IMR-90 (cell line): ENCODE measurements at regions not wholly inside any gene's neighbourhood (a gene's known extent, or its start where the extent isn't known, plus 50 kb on each side); places are given as distances from the start of the nearest gene placed in this dataset.

ENCODE experiments used
- ATAC-seq: fragments of 200-7000 bp; cut with Tn5 transposase; 2 replicates; pipeline ENCODE4 v1.9.1; 2020; ENCODE audit warnings: low read depth, mild to moderate bottlenecking, moderate library complexity
- BruUV-seq: library from RNA; stranded (reverse); fragments of 400-500 nt; replicated peaks from 2 replicates; lab custom pipeline; 2021; lab: Mats Ljungman, UMichigan
- CTCF ChIA-PET: fragments of 300-600 bp; formaldehyde crosslinking; extraction: SDS; loops from one replicate; lab custom pipeline; 2021; ENCODE audit warnings: antibody characterized with exemption; lab: Yijun Ruan, JAX
- POLR2A ChIA-PET: fragments of 300-600 bp; sonication (Branson Sonifier 250); formaldehyde crosslinking; loops from one replicate; lab custom pipeline; 2022; ENCODE audit warnings: antibody characterized with exemption; ENCODE audit not compliant: unreplicated experiment; lab: Charles Lee
- DNase-seq: peaks from one replicate; pipeline ENCODE4 v3.0.0; 2013
- H2AFZ ChIP-seq: replicated peaks from 2 replicates; pipeline ENCODE3; 2013; ENCODE audit warnings: low read length, mild to moderate bottlenecking; ENCODE audit not compliant: poor library complexity
- H2AK5ac ChIP-seq: 2 replicates; pipeline ENCODE4 v1.6.1; 2013; ENCODE audit warnings: low read depth, low read length, inconsistent platforms
- H2AK9ac ChIP-seq: replicated peaks from 2 replicates; pipeline ENCODE3; 2013; ENCODE audit warnings: mild to moderate bottlenecking, low read depth, low read length, moderate library complexity; ENCODE audit not compliant: poor library complexity
- H2BK120ac ChIP-seq: 2 replicates; pipeline ENCODE4 v1.6.1; 2013; ENCODE audit warnings: low read depth, low read length, inconsistent platforms
- H2BK15ac ChIP-seq: 3 replicates; pipeline ENCODE4 v1.6.1; 2013; ENCODE audit warnings: low read depth, low read length, inconsistent platforms
- H2BK20ac ChIP-seq: 2 replicates; pipeline ENCODE4 v1.6.1; 2013; ENCODE audit warnings: low read depth, mild to moderate bottlenecking, inconsistent platforms, low read length, moderate library complexity
- H2BK5ac ChIP-seq: 2 replicates; pipeline ENCODE4 v1.6.1; 2013; ENCODE audit warnings: mild to moderate bottlenecking, low read depth, low read length, inconsistent platforms; ENCODE audit not compliant: poor library complexity, severe bottlenecking
- H3K14ac ChIP-seq: replicated peaks from 2 replicates; pipeline ENCODE4 v1.6.1; 2013; ENCODE audit warnings: low read depth, low read length, inconsistent platforms
- H3K18ac ChIP-seq: 2 replicates; pipeline ENCODE4 v1.6.1; 2013; ENCODE audit warnings: low read depth, low read length, control low read depth
- H3K23ac ChIP-seq: 2 replicates; pipeline ENCODE4 v1.6.1; 2013; ENCODE audit warnings: low read depth, low read length, inconsistent platforms
- H3K27ac ChIP-seq: 2 replicates; pipeline ENCODE4 v1.5.1; 2013; ENCODE audit warnings: mild to moderate bottlenecking, control low read depth, low read length; ENCODE audit not compliant: insufficient read depth
- H3K27me3 ChIP-seq: 2 replicates; pipeline ENCODE4 v1.6.1; 2013; ENCODE audit warnings: low read length; ENCODE audit not compliant: control insufficient read depth, insufficient read depth
- H3K36me3 ChIP-seq: 2 replicates; pipeline ENCODE4 v1.6.1; 2013; ENCODE audit warnings: low read length, mixed read lengths; ENCODE audit not compliant: control insufficient read depth, insufficient read depth
- H3K4ac ChIP-seq: 2 replicates; pipeline ENCODE4 v1.6.1; 2013; ENCODE audit warnings: low read depth, low read length, inconsistent platforms
- H3K4me1 ChIP-seq: 2 replicates; pipeline ENCODE4 v1.6.1; 2013; ENCODE audit warnings: low read length, mixed read lengths; ENCODE audit not compliant: control insufficient read depth, insufficient read depth
- H3K4me2 ChIP-seq: 2 replicates; pipeline ENCODE4 v1.6.1; 2013; ENCODE audit warnings: low read depth, mild to moderate bottlenecking, control low read depth, low read length, moderate library complexity
- H3K4me3 ChIP-seq: 2 replicates; pipeline ENCODE4 v1.5.1; 2013; ENCODE audit warnings: low read depth, mild to moderate bottlenecking, control low read depth, low read length, moderate library complexity; ENCODE audit not compliant: insufficient read depth
- H3K56ac ChIP-seq: 2 replicates; pipeline ENCODE4 v1.6.1; 2013; ENCODE audit warnings: low read length, inconsistent platforms; ENCODE audit not compliant: insufficient read depth; ENCODE audit errors: extremely low read depth
- H3K79me1 ChIP-seq, 2 experiments: 2 replicates each; pipeline ENCODE4 v1.6.1; 2013; ENCODE audit warnings: low read length in 2 of 2, inconsistent platforms in 1 of 2, low read depth in 1 of 2
- H3K9ac ChIP-seq: 2 replicates; pipeline ENCODE4 v1.6.1; 2013; ENCODE audit warnings: low read depth, low read length, control low read depth
- H3K9me1 ChIP-seq: 2 replicates; pipeline ENCODE4 v1.6.1; 2013; ENCODE audit warnings: low read length, inconsistent platforms; ENCODE audit not compliant: insufficient read depth
- H3K9me3 ChIP-seq: 2 replicates; pipeline ENCODE4 v1.6.1; 2013; ENCODE audit warnings: low read length; ENCODE audit not compliant: control insufficient read depth, insufficient read depth
- H4K20me1 ChIP-seq: 2 replicates; pipeline ENCODE4 v1.6.1; 2013; ENCODE audit warnings: low read length, inconsistent platforms; ENCODE audit not compliant: insufficient read depth
- H4K5ac ChIP-seq: 2 replicates; pipeline ENCODE4 v1.6.1; 2013; ENCODE audit warnings: mild to moderate bottlenecking, low read depth, low read length, control low read depth
- H4K8ac ChIP-seq, 2 experiments: 2 replicates each; pipeline ENCODE4 v1.6.1; 2013; ENCODE audit warnings: low read depth in 2 of 2, low read length in 2 of 2, control low read depth in 1 of 2, inconsistent platforms in 1 of 2
- H4K91ac ChIP-seq: 2 replicates; pipeline ENCODE4 v1.6.1; 2013; ENCODE audit warnings: low read depth, low read length, inconsistent platforms; ENCODE audit not compliant: insufficient read depth
- BHLHE40 ChIP-seq: fragments of 150-350 bp; IDR thresholded peaks from 2 replicates; pipeline ENCODE4 v1.6.1; 2016; ENCODE audit warnings: mild to moderate bottlenecking, low read depth, low read length
- CEBPB ChIP-seq: IDR thresholded peaks from 2 replicates; pipeline ENCODE4 v1.6.1; 2012; ENCODE audit warnings: low read depth, low read length, improper control_type of control experiment
- CHD1 ChIP-seq: IDR thresholded peaks from 2 replicates; pipeline ENCODE4 v1.6.1; 2012; ENCODE audit warnings: low read depth, low read length, improper control_type of control experiment
- MAZ ChIP-seq: IDR thresholded peaks from 2 replicates; pipeline ENCODE4 v1.6.1; 2012; ENCODE audit warnings: low read depth, mild to moderate bottlenecking, low read length, improper control_type of control experiment, moderate library complexity, borderline replicate concordance
- NFE2L2 ChIP-seq: fragments of 150-350 bp; IDR thresholded peaks from 2 replicates; pipeline ENCODE4 v1.6.1; 2016; ENCODE audit warnings: low read depth, mild to moderate bottlenecking, low read length
- RAD21 ChIP-seq: IDR thresholded peaks from 2 replicates; pipeline ENCODE4 v1.6.1; 2012; ENCODE audit warnings: low read length, improper control_type of control experiment
- SMC3 ChIP-seq: fragments of 150-350 bp; IDR thresholded peaks from 2 replicates; pipeline ENCODE4 v1.6.1; 2016; ENCODE audit warnings: low read depth, mild to moderate bottlenecking, antibody characterized with exemption, low read length, moderate library complexity
- WGBS, 2 experiments: methylation state at CpG; one replicate each; pipeline versions ENCODE4 v1.1.5 to v1.1.7; 2013; ENCODE audit warnings: missing lambda C conversion rate in 2 of 2; ENCODE audit not compliant: insufficient read length in 1 of 2; ENCODE audit errors: extremely low coverage in 2 of 2; 5-methylcytosine and 5-hydroxymethylcytosine counted together
- dilution Hi-C: fragments of 300-500 bp; cut with HindIII; formaldehyde crosslinking; loops from one replicate; pipeline ENCODE4 v1.14.3; 2018; ENCODE audit warnings: low sequenced_read_pairs; ENCODE audit not compliant: unreplicated experiment
- in situ Hi-C: fragments of 300-500 bp; cut with MboI; formaldehyde crosslinking; loops from 3 replicates; pipeline ENCODE4 v1.14.3; 2019; ENCODE audit warnings: low sequenced_read_pairs, inconsistent platforms, mixed read lengths
- intact Hi-C: fragments of 100-400 bp; cut with micrococcal nuclease; formaldehyde crosslinking; loops from 2 replicates; pipeline ENCODE4 v1.10.0; 2022
- TF ChIP-seq, protein P1 (sequence below): conservative IDR thresholded peaks from 2 replicates; pipeline ENCODE4 v1.5.1; 2012; ENCODE audit warnings: mild to moderate bottlenecking, low read depth, low read length, improper control_type of control experiment
- TF ChIP-seq, protein P2 (sequence below): fragments of 150-350 bp; IDR thresholded peaks from 2 replicates; pipeline ENCODE4 v1.6.1; 2016; ENCODE audit warnings: low read depth, mild to moderate bottlenecking, low read length, moderate library complexity, borderline replicate concordance

DNA sequence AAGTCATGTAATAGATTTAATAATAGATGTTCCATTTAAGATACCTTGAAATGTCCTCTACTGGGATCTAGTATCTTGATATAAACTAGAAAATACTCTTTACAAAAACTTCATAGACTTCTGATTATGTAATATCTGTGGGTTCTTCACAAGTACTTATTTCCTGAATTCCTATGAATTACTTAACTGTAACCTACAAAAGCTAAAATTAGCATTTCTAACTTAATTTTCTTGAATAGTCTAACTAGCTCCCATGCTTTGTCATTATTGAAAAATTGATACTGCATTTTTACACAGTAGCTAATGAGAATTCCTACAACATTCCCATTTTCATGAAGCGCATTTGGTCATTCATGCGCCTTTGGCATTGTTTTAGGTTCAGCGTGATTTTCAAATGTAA lies 1828.2 kb downstream of the MAT2B start:
- no peak overlapping the region for H2AK9ac ChIP-seq
- ATAC-seq (no peak), DNase-seq (no peak)
- H3K4me1 ChIP-seq = no peaks in the 10 kb centered on the region
- no peak overlapping the region for H2BK20ac ChIP-seq
- H4K8ac ChIP-seq = no peak overlapping the region
- H3K4me2 ChIP-seq = no peak overlapping the region
- WGBS, 2 experiments = no CpG with 5 or more reads among the region's 3 CpGs
- in situ Hi-C loops (no loop called here), intact Hi-C loops (no loop called here), dilution Hi-C loops (no loop called here)
- no peak overlapping the region for H3K18ac ChIP-seq
- no peaks in the 10 kb centered on the region for H3K79me1 ChIP-seq
- H3K9me1 ChIP-seq = no peaks in the 10 kb centered on the region
- no peak overlapping the region for H2AFZ ChIP-seq
- no peak overlapping the region for H3K4me3 ChIP-seq
- H3K4ac ChIP-seq = no peak overlapping the region
- H3K36me3 ChIP-seq = no peaks in the 10 kb centered on the region
- H3K9ac ChIP-seq = no peak overlapping the region
- TF ChIP-seq MAZ (no peak), CEBPB (no peak), SMC3 (no peak), BHLHE40 (no peak), RAD21 (no peak), NFE2L2 (no peak), CHD1 (no peak)
- TF ChIP-seq, protein P1, sequence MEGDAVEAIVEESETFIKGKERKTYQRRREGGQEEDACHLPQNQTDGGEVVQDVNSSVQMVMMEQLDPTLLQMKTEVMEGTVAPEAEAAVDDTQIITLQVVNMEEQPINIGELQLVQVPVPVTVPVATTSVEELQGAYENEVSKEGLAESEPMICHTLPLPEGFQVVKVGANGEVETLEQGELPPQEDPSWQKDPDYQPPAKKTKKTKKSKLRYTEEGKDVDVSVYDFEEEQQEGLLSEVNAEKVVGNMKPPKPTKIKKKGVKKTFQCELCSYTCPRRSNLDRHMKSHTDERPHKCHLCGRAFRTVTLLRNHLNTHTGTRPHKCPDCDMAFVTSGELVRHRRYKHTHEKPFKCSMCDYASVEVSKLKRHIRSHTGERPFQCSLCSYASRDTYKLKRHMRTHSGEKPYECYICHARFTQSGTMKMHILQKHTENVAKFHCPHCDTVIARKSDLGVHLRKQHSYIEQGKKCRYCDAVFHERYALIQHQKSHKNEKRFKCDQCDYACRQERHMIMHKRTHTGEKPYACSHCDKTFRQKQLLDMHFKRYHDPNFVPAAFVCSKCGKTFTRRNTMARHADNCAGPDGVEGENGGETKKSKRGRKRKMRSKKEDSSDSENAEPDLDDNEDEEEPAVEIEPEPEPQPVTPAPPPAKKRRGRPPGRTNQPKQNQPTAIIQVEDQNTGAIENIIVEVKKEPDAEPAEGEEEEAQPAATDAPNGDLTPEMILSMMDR = no peak
- TF ChIP-seq, protein P2, sequence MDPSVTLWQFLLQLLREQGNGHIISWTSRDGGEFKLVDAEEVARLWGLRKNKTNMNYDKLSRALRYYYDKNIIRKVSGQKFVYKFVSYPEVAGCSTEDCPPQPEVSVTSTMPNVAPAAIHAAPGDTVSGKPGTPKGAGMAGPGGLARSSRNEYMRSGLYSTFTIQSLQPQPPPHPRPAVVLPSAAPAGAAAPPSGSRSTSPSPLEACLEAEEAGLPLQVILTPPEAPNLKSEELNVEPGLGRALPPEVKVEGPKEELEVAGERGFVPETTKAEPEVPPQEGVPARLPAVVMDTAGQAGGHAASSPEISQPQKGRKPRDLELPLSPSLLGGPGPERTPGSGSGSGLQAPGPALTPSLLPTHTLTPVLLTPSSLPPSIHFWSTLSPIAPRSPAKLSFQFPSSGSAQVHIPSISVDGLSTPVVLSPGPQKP = no peak
- POLR2A ChIA-PET = no interaction called here
- CTCF ChIA-PET = no interaction called here
- H2AK5ac ChIP-seq = no peak overlapping the region
- no peak overlapping the region for H3K56ac ChIP-seq
- no peaks in the 10 kb centered on the region for H4K20me1 ChIP-seq
- no peak overlapping the region for H4K5ac ChIP-seq
- H3K14ac ChIP-seq = no peak overlapping the region
- H3K9me3 ChIP-seq = no peaks in the 10 kb centered on the region
- no peak overlapping the region for H2BK15ac ChIP-seq
- no peak overlapping the region for H4K91ac ChIP-seq
- no peaks in the 10 kb centered on the region for H3K27me3 ChIP-seq
- H3K23ac ChIP-seq = no peak overlapping the region
- no TSS peak for BruUV-seq
- H2BK5ac ChIP-seq = no peak overlapping the region
- no peak overlapping the region for H2BK120ac ChIP-seq
- no peak overlapping the region for H3K27ac ChIP-seq
